Ureter (tissue), 1 donor: ENCODE measurements at regions not wholly inside any gene's neighbourhood (a gene's known extent, or its start where the extent isn't known, plus 50 kb on each side); places are given as distances from the start of the nearest gene placed in this dataset.
A peak's percentile ranks its signal among the peaks of the same experiment; 100 is the strongest.

Experiments
- DNase-seq: peaks from one replicate; pipeline ENCODE4 v3.0.0-alpha.2; 2020; ENCODE audit warnings: low spot score
- donor health status: DM: yes; HTN: yes; CAD: no.

GRCh38 chr12:41932470-41932991, 212.1 kb downstream of the GXYLT1 start:
- peak; percentile 59 for DNase-seq

- no peak for DNase-seq
These were observed 213.7 kb downstream of the GXYLT1 start for GRCh38 chr12:41930866-41931437.

GRCh38 chr12:41924111-41924510, 220.6 kb downstream of the GXYLT1 start:
- no peak for DNase-seq

GRCh38 chr12:41923351-41923750, 221.3 kb downstream of the GXYLT1 start:
- DNase-seq = no peak

GRCh38 chr12:41920355-41920754, 224.3 kb downstream of the GXYLT1 start:
- DNase-seq = no peak

- DNase-seq = no peak
These were observed 225.0 kb downstream of the GXYLT1 start for GRCh38 chr12:41919526-41920261.

- DNase-seq = no peak
These were observed 225.6 kb downstream of the GXYLT1 start for GRCh38 chr12:41919048-41919447.

- no peak for DNase-seq
These were observed 226.7 kb downstream of the GXYLT1 start for GRCh38 chr12:41917938-41918341.

- no peak for DNase-seq
These were observed 227.5 kb downstream of the GXYLT1 start for GRCh38 chr12:41917181-41917580.

- DNase-seq = no peak
These were observed 233.9 kb downstream of the GXYLT1 start for GRCh38 chr12:41910578-41911320.

GRCh38 chr12:41908206-41908605, 236.5 kb downstream of the GXYLT1 start:
- no peak for DNase-seq

GRCh38 chr12:41907550-41907949, 237.1 kb downstream of the GXYLT1 start:
- DNase-seq = no peak

GRCh38 chr12:41907021-41907420, 237.7 kb downstream of the GXYLT1 start:
- DNase-seq = no peak

GRCh38 chr12:41905759-41906297, 238.8 kb downstream of the GXYLT1 start:
- no peak for DNase-seq

- DNase-seq = no peak
These were observed 239.5 kb downstream of the GXYLT1 start for GRCh38 chr12:41905073-41905758.

GRCh38 chr12:41904041-41904440, 240.6 kb downstream of the GXYLT1 start:
- no peak for DNase-seq

GRCh38 chr12:41903014-41903708, 241.5 kb downstream of the GXYLT1 start:
- DNase-seq = no peak

GRCh38 chr12:41899577-41899976, 245.1 kb downstream of the GXYLT1 start:
- no peak for DNase-seq

GRCh38 chr12:41897593-41897992, 247.1 kb downstream of the GXYLT1 start:
- no peak for DNase-seq

GRCh38 chr12:41893491-41893890, 251.2 kb downstream of the GXYLT1 start:
- no peak for DNase-seq

GRCh38 chr12:41892302-41892701, 252.4 kb downstream of the GXYLT1 start:
- DNase-seq = no peak
